GM21786 (cell line): ENCODE measurements at regions not wholly inside any gene's neighbourhood (a gene's known extent, or its start where the extent isn't known, plus 50 kb on each side); places are given as distances from the start of the nearest gene placed in this dataset.
"Not testable (repeated sequence)": the region's sequence is repeated elsewhere in the genome, so short reads cannot be mapped to it uniquely, and the experiment has no call there.

ENCODE experiments used
- ATAC-seq: cut with Tn5 transposase; IDR thresholded peaks from one replicate; pipeline ENCODE4 v1.9.1; 2021; ENCODE audit not compliant: unreplicated experiment

GRCh38 chr7:29649028-29649716, 85.5 kb downstream of the PRR15 start:
- ATAC-seq, result no peak

DNA sequence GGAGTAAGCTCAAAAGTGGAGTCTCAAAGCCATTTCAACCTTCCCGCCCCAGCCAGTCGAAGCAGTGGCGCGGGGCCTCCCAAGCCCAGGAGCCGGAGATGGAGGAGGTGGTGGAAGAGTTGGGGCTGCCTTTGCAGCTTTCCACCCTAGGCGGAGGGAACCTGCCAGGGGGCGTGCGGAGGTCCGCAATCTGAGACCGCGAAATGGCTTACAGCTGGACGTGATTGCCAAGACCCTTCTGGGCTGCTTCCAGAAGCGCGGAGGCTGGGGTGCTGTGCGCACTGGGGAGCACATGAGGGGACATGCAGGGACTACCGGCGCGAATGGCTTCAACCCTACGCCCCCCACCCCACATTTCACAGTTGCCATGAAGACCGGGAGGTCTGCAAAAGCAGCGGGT, 86.2 kb downstream of the PRR15 start:
- no peak for ATAC-seq

DNA sequence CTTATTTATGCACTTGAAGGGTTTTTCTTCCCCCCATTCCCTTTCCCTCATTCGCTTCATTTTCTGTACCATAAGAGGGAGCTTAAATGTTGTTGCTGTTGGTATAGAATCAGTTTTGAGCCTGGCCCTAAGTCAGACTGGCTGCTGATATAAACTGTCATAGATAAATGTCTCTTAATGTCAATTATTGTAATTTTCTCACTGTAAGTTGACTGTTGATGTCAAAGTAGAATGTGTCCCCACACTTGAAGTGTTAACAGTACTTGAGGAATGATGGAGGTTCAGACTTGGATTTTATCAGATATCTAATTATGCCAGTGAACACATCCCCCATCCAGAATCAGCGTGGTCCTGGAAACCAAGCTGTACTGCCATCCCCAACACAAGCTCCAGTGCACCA, 87.8 kb downstream of the PRR15 start:
- no peak for ATAC-seq

- ATAC-seq, result no peak
Measured at GRCh38 chr7:29652556-29652955, 88.9 kb downstream of the PRR15 start.

DNA sequence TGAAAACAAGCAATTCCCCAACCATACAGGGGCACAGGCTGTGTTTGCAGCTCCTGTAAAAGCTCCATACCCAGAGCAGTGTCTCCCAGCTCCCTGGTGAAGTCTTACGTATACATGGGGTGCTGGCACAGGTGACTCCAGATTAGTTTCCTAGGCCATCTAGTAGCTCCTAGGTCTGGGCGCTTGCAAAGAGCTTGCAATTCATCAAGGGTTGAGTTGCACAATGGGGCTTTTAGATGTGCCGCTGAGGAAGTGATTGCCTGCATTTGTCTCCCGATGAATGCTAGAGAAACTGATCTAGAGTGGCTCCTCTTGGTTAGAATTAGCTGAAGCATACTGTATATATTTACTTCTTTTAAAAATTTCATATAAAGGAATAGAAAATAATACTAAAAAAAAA, 90.7 kb downstream of the PRR15 start:
- ATAC-seq, result not testable (repeated sequence)

DNA sequence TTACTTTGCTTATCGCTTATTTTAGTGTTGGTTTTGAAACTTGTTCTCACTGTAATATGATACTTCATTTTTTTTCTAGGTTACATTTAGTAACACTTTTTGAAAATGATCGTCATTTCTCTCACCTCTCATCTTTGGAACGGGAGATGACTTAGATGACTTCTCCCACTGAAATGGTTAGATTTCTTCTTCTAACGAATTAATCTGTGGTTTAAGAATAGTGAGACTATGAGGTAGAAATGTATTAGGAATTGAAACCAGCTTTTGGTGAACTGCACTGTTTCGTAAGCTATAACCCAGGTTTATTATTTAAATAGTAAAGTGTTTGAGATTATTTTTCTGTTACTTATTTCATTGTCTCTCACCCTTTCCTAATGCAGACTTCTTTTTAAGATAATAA, 93.7 kb downstream of the PRR15 start:
- ATAC-seq, result no peak

DNA sequence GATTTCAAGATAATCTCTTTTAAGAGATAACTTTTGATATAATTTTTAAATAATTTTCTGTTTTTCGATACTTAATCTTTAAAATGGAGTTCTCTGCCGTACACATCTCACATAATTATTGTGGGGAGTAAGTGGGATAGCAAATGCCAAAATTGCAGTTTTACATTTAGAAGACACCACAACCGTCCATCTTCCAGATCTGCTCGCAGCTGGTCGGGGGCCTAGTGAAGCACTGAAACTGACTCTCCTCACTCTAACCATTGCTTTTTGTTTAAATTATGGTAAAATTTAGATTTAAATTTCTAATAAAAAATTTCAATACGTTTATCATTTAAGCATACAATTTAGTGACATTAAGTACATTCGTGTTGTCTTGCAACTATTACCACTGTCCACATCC, 94.2 kb downstream of the PRR15 start:
- ATAC-seq, result no peak

- ATAC-seq, result not testable (repeated sequence)
Measured at GRCh38 chr7:29659213-29659612, 95.6 kb downstream of the PRR15 start.

- not testable (repeated sequence) for ATAC-seq
Measured at GRCh38 chr7:29662899-29663298, 99.3 kb downstream of the PRR15 start.

DNA sequence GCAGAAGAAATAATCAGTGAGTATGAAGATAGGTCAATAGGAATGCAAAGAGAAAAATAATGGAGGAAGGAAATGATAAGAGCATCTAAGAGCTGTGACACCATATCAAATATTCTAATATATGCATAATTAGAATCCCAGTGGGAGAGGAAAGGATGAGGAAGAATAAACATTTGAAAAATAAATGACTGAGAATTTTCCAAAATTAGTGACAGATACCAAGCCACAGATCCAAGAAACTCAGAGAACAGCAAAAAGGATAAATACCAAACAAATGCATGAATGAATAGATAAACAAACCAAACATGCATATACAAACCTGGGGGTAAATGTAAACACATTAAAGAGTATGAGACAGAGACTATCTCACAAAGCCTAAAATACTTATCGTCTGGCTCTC, 101.4 kb downstream of the PRR15 start:
- ATAC-seq, result not testable (repeated sequence)

GRCh38 chr7:29667096-29667669, 103.5 kb downstream of the PRR15 start:
- ATAC-seq, result not testable (repeated sequence)

DNA sequence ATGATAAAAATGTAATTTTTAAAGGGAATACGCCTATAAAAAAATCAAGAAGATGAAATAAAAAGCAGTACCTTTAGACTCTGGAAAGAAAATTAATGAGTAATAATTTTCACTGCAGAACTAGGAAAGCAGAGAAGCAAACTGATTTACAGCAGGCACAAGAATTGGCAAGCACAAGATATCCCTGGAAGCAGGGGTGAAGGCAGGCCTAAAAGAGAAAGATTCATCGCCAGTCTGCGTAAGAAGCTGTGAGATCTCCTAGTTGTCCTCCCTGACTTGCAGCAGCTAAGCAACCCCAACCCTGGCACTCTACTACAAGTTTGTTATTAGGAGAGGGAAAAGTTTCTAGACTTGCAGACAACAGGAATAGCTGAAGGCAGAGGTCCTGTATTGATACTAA, 107.7 kb downstream of the PRR15 start:
- not testable (repeated sequence) for ATAC-seq

- ATAC-seq, result not testable (repeated sequence)
Measured at GRCh38 chr7:29673635-29674034, 110.0 kb downstream of the PRR15 start.

GRCh38 chr7:29674626-29675025, 111.0 kb downstream of the PRR15 start:
- ATAC-seq, result not testable (repeated sequence)

DNA sequence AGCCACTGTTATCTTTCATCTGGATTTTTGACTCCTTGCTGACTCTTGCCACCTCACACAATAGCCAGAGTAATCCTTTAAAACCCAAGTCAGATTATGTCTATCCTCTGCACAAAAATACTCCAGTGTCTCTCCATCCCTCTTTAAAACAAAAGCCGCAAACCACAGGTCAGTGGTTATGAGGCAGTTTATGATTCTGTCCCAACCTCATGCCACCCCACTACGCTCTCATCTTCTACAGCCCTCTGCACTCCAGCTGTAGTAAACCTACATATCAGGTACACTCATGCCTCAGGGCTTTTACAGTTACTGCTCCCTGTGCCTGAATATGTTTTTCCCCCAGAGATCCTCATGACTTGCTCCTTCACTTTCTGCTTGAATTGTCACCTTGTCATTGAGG, 113.6 kb downstream of the PRR15 start:
- ATAC-seq, result not testable (repeated sequence)

GRCh38 chr7:29679963-29680362, 116.3 kb downstream of the PRR15 start:
- ATAC-seq, result not testable (repeated sequence)

GRCh38 chr7:29680601-29681000, 117.0 kb downstream of the PRR15 start:
- ATAC-seq, result not testable (repeated sequence)

DNA sequence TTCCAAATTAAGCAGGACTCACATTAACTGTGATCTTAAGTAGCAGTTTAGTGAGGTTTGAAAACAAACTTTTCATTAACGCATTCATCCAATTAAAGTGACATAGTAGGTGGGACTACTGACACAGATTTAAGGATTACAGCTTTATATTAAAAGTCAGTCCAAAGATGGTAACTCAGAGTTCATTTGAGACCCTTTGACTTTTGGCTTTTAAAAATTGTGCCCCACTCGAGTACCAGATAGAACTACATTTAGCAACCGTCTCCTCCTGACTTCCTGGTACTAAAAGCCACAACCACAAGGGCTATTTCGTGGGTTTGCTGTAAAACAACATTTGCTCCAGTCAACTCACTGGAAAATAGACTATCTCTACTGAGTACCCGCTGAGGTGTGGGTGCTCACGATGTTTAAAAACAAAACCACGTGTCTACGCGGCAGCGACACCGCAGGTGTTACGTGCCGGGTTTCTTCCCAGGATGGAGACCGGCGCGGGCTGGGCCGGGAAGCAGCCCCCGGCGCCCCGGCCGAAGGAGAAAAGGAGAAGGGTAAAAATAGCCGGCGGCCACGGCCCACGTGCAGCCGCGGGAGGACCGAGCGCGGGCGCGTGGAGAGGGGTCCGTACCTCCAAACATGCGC, 120.6 kb downstream of the PRR15 start:
- peak; percentile 27 for ATAC-seq

DNA sequence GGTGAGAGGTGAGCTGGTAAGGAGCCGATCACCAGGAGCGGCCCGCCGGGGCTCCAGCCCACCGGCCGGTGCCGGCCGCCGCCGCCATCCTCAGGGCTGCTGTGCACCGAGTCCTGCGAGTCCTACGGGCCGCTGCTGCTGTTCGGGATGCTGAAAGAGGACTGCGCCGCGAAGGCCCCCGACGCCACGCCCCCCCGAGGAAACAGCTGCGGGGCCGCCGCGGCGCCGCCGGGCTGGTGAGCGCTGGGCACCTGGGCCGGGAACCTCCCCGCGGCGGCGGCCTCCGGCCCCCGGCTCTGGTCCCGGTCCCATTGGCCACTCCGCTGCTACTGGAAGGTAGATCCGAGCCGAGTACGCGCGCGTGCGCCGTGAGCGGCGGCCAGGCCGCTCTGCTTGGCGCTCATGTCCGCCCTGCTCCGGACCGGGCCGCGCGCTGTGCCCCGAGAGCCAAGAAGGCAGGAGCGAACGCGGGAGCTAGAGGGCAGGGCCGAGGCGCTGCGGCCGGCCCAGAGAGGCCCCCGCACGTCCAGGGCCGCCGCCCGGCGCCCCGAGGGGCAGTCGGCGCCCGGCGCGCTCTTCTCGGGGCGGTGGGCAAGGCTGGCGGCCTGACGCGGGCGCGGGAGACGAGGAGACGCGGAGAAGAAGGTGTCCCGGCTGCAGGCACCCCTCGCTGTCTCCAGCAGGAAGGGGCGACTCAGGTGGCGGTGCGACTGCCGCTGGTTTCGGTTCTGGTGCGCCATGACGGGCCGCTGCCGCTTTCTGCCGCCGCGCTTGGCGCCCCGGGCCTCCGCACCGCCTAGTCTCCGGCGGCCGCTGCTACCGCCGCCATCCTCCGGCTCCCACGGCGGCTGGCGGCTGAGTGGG, 121.3 kb upstream of the WIPF3 start:
- ATAC-seq, result peak; percentile 56

DNA sequence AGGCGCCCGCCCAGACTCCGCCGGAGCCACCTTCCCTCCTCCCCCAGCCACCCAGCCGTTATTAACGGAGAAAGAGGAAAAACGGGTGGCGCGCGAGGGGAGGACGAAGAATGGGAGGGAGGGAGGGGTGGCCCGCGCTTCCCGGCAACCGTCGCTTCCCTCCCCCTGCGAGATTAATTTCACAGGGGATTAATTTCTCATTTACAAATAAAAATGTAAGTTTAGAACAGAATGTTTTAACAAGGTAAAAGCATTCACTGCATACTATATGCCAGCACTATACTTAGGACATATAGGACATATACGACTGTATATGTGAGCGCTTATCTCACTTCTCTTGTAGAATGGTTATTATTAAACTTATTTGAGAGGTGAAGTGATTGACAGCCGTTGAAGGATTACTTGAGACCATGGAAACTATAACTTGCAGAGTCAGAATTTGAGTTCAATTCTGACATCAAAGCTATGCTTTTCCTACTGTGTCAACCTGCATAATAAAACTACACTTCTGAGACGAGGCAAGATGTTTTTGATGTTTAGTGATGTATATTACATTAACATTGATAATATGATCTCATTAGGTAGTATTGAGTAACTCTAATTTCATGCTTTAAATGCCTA, 120.5 kb upstream of the WIPF3 start:
- ATAC-seq, result not testable (repeated sequence)

- ATAC-seq, result not testable (repeated sequence)
Measured at GRCh38 chr7:29690510-29690909, 115.8 kb upstream of the WIPF3 start.
